ENCODE measurements at regions not wholly inside any gene's neighbourhood (a gene's known extent, or its start where the extent isn't known, plus 50 kb on each side); places are given as distances from the start of the nearest gene placed in this dataset.
"Not testable (repeated sequence)": the region's sequence is repeated elsewhere in the genome, so short reads cannot be mapped to it uniquely, and the experiment has no call there.

DNA sequence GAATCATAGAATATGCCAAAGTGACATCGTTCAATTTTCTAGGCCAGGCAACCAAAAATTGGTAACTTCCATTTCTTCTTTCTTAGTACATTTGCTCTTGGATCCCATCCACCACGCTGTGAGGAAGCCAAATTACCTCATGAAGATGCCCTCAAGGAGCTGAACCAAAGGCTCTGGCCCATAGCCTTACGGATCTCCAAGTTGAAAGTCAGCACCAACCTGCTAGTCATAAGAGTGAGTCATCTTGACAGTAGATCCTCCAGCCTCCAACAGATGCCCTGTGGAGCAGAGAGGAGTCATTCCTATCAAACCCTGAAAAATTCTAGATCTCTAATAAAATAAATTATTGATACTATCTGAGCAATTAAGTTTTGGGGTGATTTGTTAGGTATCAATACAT, 322.5 kb upstream of the COL8A1 start:
- DNase-seq (ENCODE audit: low read depth): peak; percentile 80

DNA sequence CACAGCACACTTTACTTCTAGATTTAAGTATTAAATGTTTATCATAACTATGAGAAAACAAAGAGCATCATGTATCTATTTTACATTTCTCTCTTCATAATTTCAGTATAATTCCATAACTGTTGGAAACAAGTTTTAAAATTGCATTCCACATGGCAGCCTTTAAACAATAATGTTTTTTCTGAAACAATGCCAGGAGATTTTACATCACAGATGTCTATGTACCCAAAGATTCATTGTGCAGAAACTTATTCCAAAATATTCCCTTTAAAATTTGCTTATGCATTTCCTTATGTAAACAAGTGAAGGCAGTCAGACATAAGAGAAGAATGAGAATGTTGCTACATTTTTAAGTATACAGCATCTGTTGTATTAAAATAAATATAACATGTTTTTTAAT, 324.9 kb upstream of the COL8A1 start:
- DNase-seq (ENCODE audit: low read depth): no peak

DNA sequence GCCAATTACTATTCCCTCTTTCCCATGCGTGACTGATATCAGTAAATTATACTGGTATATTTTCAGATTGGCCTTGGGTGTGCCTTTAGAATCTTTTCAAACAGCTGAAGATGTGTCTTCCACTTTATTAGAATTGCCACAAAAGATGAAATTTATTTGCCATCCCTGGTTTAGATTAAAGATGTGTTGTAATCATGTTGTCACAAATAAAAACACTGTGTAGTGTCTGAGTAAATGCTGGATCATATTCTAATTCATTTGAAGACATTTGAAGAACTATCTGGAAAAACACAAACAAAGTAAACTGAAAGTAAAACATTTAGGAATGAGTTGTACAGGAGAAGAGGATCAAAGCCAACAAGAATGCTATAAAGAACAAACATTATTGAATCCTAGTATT, 339.7 kb upstream of the COL8A1 start:
- no peak for DNase-seq (ENCODE audit: low read depth)

DNA sequence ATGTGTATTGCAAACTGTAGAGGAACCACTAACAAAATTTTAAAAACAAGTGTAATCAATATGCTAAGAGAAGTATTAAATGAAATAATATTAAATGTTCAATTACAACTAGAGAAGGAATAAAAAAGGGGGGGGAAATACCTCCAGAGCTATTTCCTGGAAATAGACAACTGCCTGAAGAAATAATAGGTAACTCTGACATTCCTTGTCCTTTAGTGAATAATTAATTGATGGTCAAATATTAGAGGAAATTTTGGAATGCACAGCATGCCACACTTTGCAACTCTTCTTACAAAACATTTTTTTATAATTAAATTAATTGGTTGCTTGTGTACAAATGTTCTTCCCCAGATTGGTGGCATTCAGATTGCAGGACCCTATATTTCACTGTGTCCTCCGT, 342.6 kb upstream of the COL8A1 start:
- DNase-seq (ENCODE audit: low read depth): no peak

DNA sequence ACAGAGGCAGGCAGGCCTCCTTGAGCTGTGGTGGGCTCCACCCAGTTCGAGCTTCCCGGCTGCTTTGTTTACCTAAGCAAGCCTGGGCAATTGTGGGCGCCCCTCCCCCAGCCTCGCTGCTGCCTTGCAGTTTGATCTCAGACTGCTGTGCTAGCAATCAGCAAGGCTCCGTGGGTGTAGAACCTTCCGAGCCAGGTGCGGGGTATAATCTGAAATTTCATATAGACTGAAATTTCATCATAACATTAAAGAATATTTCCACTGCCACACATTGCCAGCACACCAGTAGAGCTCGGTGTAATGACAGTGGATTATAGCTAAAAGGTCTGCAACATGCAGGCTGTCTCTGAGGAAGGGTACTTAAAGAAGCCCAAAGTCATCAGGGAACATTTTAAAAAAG, 344.3 kb upstream of the COL8A1 start:
- not testable (repeated sequence) for DNase-seq (ENCODE audit: low read depth)

DNA sequence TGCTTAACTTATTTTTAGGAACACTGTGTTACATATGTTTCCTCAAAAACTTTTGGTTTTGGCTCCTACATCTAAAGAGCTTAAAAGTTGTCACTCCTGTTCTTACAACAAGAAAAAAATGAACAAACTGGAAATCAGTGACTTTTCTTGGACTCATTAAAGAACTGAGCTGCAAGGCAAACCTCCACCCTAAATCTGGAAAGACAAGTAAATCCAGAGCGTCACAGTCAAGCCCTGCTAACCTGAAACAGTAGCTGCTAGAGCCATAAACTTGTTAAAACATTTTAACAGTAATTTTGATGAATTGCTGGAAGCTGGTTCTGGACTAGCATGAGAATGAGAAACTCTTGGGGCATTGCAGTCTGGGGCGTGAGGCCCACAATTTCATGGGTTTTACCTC, 350.5 kb upstream of the COL8A1 start:
- no peak for DNase-seq (ENCODE audit: low read depth)

DNA sequence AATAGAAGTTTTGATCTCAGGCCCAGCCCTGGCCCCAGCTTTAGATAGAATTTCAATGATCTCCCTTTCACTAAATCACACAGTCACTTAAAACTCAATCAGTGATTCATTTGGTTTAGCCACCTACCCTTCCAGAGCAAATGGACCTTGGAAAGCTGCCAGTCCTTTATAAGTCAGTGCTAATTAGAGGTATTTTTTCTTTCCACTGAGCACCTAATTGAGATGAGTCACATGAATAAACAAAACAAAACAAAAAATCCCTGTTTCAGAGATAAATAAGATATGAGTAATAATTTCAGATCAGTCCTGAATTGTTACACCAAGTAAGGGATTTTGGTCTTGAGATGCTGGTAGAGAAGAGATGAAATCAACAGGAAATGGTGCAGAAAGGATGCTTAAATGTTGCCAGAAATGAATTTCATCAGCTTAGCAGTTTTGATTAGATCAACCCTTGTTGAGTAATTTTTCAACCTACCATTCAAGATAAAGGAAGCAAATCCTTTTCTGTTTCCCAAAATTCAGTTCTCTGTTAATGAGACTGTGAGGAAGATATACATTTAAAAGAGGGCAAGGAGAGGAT, 352.0 kb upstream of the COL8A1 start:
- DNase-seq (ENCODE audit: low read depth): peak; percentile 7

DNA sequence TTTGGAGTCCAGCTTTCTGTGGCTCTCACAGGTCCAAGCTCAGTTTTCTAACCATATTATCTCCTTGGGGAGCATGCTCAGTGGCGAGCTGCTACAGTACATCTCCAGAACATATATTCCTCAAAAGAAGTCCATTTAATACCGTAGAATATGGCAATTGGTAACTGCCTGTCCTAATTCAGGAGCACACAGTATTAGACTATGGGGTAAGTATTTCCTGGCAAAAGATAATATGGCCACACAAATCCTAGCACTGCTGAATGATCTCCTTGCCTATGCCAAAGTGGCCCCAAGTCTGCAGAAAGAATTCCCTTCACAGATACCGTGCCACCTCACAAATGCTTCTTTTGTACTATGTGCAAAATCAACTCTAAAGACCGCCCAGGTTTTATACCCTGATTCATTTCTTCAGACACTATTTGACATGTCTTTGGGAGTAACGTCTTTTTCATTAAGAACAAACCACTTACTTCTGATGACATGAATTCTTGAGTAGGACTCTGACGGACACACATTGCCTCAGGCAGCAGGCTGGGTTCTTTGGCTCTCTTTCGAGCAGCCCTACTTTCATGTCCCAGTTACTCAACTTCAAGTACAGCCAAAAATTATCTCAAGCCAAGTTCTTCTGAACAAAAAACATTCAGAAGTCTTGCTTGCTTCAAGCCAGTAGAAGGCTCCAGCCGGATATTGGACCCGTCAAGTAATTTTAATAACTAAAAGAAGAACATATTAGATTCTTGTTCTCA, 368.3 kb upstream of the DCBLD2 start:
- DNase-seq (ENCODE audit: low read depth): no peak

DNA sequence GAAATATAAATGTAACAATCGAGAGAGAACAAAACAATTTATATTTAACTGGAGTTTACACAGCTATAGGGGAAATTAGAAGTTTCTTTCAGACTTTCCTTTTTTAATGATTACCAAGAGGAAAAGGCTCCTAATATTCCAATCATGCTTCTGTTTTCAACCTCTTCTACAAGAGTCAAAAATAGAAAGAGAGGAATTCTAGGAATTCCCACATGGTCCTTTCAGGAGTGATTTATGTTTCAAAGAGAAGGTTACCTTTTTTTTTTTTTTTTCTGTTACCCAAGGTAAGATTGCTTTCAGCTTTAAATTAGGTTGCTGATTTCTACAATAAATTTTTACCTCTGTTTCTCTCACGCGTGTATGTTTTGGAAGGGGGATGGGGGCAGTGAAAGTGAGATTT, 355.3 kb upstream of the DCBLD2 start:
- no peak for DNase-seq (ENCODE audit: low read depth)

DNA sequence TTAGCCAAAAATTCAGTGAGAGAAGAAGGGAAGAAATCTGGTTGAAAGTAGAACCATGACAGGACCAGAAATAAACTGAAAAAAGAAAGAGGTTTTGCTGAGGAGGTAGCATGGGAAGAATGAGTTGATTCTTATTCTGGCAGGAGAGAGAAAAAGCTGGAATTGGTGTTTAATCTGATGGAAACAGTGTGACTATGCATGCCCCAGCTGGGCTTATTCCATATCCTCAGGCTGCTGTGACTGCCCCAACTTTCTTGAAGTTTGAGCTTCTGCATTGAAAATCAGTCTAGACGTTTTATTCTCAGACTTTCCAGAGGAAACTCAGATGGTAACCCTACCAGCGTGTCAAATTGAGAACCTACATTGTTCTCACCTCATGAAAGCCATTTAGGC, 352.5 kb upstream of the DCBLD2 start:
- DNase-seq (ENCODE audit: low read depth): no peak

DNA sequence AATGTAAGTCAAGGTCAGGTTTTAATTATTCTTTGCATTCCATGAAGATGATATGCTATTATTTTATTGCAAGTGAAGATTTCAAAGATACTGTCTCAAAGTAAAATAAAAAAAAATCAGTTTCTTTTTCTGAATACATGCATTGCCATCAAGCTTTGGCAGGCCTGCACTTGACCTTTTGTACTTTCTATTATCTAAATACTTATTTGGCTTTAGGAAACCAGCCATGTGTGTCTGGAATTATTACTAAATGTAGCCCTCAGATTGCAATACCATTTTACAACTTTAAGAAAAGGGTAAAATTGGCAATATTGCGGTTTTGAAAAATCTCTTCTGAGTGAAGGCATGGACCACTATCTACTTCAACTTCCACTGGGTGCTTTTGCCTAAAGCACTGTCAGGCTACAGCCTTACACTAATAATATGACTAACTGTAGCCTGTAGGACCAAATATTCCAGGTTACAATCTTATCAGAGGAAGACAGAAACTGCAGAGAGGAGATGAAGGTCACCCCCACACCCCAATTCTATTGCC, 349.4 kb upstream of the DCBLD2 start:
- no peak for DNase-seq (ENCODE audit: low read depth)

DNA sequence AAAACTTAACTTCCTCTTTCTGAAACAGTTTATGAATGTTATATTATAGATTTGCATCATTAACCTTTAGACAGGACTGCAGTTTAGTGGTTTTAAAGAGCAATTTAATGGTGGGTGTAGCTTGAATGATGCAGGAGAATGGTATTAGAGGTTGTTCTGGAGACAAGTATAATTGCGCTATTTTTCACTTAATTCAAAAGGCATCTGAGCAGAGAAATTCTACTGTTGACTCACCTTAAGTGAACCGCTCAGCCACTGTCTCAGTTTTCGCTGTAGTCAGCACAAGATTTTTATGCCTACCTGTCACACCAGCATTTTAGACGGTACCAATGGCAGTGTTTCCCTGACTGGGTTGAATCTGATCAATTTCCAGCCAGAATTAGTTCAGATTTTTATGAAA, 348.8 kb upstream of the DCBLD2 start:
- DNase-seq (ENCODE audit: low read depth): peak; percentile 62

DNA sequence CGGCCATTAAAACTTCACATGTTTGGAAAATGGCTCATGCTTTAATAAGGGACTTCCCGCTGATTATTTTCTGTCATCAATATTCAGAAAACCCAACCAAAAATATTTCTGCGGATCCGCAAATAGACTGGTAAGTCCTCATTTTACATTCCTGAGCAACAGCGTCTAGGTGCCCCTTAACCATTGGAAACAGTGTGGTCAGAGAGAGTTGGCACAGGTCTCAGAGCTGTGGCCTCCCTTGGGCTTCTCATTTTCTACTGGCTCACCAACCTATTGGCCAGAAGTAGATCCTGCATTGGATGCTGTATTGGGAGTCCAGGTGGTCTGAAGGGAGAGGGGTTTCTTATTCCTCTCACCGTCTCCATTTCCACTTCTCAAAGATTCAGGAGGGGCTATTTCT, 348.1 kb upstream of the DCBLD2 start:
- DNase-seq (ENCODE audit: low read depth): no peak

DNA sequence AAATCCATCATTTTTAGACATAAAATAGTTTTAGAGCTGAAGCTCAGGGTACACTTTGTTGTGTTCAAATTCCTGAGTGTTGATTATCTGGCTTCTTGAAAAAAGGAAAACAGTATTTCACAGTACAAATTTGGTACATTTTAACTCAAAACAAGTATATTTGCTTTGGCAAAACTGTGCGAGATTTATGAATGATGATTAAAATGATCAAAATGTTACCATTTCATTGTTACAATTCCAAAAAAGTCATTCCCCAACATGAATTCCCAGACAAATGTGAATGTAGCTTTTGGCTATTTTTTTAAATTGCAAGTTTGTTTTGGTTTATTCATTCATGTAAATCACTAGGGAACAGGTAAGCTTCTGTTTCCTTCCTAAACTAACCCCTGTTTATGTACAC, 347.4 kb upstream of the DCBLD2 start:
- DNase-seq (ENCODE audit: low read depth): no peak

DNA sequence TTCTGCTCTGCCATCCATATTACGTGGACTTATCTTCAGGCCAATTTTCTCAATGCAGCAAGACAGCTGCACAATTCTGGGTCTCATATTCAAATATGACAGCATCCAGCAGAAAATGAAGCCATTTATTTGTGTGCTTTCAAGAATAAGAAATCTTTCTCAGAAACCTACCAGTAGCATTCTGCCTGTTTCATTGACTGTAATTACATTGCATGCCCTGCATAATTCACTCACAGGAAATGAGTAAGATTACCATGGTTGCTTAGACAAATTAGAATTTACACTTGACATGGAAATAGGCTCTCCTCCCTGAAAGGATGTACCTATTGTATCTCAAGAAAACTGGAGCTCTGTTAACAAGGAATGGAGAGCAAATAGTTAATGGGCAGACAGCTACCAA, 346.6 kb upstream of the DCBLD2 start:
- peak; percentile 55 for DNase-seq (ENCODE audit: low read depth)

DNA sequence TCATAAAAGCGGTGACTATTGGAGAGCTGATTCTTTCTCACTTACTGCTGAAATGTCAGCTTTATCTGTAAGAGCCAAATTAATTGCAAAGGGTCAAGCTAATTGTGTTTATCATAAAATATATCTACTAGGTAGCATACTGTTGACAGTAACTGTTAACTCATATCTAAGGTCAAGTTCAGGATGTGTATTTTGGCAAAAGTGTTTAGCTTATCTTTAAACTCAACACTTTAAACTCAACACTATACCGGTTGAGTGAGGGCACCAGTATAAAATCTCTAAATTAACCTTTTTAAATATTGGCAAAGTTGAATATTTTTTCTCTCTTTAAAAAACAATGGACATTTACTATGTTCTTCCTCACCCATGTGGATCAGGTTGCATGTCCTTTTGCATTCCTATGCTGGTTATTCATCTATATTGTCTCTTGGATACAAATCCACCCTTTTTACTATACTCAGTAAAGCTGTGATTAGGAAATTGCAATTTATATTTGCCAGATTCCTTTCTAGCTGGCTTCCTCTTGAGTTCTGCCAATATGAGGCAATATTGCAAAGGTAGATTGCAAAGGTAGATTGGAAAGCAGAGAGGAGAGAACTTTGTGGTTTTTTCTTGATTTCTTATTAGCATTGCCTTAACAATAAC, 344.6 kb upstream of the DCBLD2 start:
- peak; percentile 52 for DNase-seq (ENCODE audit: low read depth)

DNA sequence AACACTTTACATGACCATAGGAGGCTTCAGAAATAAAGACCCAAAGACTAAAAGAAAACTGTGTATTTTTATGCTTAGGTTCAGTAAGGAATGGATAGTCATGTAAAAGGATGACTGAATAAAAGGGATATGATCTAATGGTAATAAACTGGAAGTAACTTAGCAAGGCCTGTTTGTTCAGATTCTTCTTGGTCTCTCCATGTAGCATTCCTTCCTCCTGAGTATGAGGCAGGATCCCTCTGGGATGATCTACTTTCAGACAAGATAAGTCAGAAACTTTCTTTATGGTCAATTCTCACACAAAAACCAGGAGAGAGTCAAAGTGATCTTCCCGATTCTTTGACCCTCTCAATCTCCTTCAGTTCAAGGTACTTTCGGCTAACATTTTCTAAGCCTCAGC, 340.8 kb upstream of the DCBLD2 start:
- DNase-seq (ENCODE audit: low read depth): peak; percentile 35

DNA sequence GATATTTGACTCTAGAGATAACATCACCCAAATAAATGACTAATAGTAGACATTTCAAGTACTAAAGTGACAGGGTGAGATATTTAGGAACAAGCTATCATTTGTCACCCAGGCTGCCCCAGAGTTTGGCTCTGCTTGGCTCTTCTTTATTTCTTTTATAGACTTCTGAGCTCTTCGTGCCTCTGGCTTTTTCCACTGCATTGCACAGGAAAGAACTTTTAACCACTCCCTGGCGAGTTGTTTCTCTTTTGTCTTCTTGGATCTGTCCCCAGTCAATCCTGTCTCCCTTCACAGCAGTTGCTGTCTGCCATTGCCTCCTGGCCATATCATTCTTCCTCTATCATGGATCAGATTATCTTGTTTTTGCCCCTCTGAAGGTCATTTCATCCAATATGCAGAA, 339.2 kb upstream of the DCBLD2 start:
- no peak for DNase-seq (ENCODE audit: low read depth)

DNA sequence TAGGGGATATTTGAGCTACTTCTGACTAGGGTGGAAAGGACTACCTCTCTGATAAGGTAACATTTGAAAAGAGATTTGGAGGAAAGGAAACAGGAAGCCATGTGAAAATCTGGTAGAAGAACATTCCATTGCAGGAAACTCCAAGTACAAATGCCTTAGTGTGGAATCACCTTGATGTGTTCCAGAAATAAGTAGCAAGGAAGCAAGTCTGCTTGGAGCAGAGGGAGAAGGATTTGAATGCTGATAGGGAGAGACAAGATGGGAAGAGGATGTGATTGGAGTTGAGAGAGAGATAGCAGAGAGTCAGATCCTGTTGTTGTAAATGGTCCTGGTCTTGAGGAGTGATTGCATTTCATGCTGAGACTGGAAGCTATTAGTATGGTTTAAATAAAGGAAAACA, 335.1 kb upstream of the DCBLD2 start:
- DNase-seq (ENCODE audit: low read depth): no peak

DNA sequence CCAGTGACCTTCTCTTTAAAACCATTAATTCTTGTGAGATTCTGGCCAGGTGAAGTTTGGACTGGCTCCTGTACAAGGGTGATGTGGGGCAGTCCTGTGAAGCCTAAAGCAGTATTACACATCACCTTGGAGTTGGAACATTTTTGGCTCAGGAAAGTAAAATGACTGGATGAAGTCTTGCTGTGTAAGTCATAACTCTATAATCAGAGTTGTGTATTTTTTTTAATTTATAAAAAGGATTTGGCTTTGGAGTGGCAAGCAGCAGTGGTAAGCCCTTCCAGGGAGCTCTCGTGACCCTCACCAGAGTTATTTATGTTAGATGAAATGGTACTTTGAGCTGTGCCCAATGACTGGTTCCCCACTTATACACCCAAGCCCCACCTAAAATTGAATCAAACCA, 331.2 kb upstream of the DCBLD2 start:
- no peak for DNase-seq (ENCODE audit: low read depth)

DNA sequence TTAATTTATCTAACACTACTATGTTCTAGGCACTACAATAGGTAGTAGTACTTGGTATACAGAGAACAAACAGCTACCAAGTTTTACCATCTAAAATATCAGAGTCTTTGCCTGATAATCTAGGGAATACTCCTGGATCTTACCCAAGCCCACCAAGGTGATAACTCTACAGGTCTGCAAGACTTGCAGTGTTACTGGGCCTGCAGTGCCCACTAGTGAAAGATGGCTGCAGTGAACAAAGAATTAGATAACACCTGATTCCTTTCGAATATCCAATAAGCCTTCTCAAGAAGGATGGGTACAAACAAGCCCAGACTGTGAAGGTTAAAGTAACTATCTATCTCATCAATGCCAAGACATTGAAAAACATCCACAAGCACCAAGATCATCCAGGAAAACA, 317.0 kb upstream of the DCBLD2 start:
- DNase-seq (ENCODE audit: low read depth): no peak

DNA sequence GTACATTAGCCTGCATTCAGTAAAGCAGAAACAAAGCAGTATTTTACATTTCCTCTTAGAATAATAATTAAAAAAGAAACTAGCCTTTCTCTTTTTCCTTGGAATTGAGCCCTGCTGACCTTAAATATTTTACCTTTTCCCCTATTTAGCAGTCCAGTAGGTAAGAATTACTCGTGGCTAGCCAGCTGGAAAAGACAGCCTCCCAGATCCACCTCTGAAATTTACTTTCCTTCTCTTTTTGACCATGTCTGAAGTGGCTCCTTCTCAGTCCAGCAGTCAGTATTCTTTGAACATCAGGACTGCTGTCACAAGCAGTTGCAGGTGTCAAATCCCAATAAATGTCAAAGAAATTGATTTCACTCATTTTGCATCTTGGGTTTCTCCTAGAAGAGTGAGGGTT, 311.5 kb upstream of the DCBLD2 start:
- no peak for DNase-seq (ENCODE audit: low read depth)

DNA sequence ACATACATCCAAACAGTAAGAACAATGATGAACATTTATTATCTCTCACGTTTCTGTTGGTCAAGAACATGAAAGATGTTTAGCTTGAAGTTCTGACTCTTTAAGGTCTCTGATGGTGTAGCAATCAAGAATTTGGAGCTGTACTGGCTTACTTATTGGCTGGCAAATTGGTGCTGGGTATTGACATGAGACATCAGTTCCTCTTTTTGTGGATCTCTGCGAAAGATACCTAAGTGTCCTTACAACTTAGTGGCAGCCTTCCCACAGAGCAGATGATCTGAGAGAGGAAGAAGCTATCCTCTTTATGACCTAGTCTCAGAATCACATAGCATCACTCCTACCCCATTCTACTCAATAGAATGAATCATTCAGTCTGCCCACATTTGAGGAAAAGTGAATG, 309.8 kb upstream of the DCBLD2 start:
- DNase-seq (ENCODE audit: low read depth): no peak

DNA sequence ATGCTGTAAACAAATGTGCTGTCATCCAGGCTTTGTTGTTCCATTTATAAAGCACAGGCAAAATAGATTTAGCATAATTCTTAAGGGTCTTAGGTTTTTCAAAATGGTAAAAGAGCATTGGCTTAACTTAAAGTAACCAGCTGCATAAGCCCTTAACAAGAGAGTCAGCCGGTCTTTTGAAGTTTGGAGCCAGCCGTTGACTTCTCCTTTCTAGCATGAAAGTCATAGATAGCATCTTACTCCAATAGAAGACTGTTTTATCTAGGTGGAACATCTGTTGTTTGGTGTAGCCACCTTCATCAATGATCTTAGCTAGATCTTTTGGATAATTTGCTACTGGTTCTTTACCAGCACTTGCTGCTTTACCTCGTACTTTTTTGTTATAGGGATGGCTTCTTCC, 297.5 kb upstream of the DCBLD2 start:
- no peak for DNase-seq (ENCODE audit: low read depth)
